Type B pancreatic cell (in vitro differentiated cells): ENCODE measurements at regions not wholly inside any gene's neighbourhood (a gene's known extent, or its start where the extent isn't known, plus 50 kb on each side); places are given as distances from the start of the nearest gene placed in this dataset.

Experiments used
- DNase-seq: peaks from one replicate; pipeline ENCODE4 v3.0.0; 2021; ENCODE audit warnings: mixed read lengths; ENCODE audit not compliant: unreplicated experiment; ENCODE audit errors: extremely low spot score
- H3K27ac Mint-ChIP-seq: 2 replicates; pipeline ENCODE4 v1.8.0; 2021; ENCODE audit warnings: mild to moderate bottlenecking, mixed read lengths
- H3K27me3 Mint-ChIP-seq: 2 replicates; pipeline ENCODE4 v1.8.0; 2021; ENCODE audit warnings: mixed read lengths
- H3K36me3 Mint-ChIP-seq: 2 replicates; pipeline ENCODE4 v1.8.0; 2021; ENCODE audit warnings: mixed read lengths
- H3K4me1 Mint-ChIP-seq: one replicate; pipeline ENCODE4 v1.8.0; 2021; ENCODE audit warnings: mixed read lengths; ENCODE audit not compliant: unreplicated experiment
- H3K4me3 Mint-ChIP-seq: 2 replicates; pipeline ENCODE4 v1.8.0; 2021; ENCODE audit warnings: mild to moderate bottlenecking, mixed read lengths
- H3K9me3 Mint-ChIP-seq: 2 replicates; pipeline ENCODE4 v1.8.0; 2021; ENCODE audit warnings: mixed read lengths
- TF ChIP-seq, protein P1 (sequence below): fragments of 200-600 bp; sonication (generic); conservative IDR thresholded peaks from 2 replicates; pipeline ENCODE4 v1.5.0; 2021; ENCODE audit warnings: antibody characterized with exemption, mild to moderate bottlenecking

DNA sequence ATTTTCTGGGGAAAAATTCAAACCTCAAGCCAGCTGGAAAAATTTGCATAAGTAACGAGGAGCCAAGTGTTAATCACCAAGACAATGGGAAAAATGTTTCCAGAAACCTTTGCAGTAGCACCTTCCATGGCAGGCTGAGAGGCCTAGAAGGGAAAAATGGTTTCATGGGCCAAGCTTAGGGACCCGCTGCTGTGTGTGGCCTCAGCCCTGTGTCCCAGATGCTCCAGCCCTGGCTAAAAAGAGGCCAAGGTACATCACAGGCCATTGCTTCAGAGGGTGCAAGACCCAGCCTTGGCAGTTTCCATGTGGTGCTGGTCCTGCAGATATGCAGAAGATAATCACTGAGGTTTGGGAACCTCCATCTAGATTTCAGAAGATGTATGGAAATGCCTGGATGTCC lies 98.3 kb upstream of the NWD2 start:
- TF ChIP-seq, protein P1, sequence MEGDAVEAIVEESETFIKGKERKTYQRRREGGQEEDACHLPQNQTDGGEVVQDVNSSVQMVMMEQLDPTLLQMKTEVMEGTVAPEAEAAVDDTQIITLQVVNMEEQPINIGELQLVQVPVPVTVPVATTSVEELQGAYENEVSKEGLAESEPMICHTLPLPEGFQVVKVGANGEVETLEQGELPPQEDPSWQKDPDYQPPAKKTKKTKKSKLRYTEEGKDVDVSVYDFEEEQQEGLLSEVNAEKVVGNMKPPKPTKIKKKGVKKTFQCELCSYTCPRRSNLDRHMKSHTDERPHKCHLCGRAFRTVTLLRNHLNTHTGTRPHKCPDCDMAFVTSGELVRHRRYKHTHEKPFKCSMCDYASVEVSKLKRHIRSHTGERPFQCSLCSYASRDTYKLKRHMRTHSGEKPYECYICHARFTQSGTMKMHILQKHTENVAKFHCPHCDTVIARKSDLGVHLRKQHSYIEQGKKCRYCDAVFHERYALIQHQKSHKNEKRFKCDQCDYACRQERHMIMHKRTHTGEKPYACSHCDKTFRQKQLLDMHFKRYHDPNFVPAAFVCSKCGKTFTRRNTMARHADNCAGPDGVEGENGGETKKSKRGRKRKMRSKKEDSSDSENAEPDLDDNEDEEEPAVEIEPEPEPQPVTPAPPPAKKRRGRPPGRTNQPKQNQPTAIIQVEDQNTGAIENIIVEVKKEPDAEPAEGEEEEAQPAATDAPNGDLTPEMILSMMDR, result no peak
- Mint-ChIP-seq H3K27me3 (no peaks in the 10 kb centered on the region), H3K27ac (no peak overlapping the region), H3K4me1 (no peaks in the 10 kb centered on the region), H3K36me3 (no peaks in the 10 kb centered on the region), H3K9me3 (peaks cover 8% of the 10 kb centered on the region), H3K4me3 (no peak overlapping the region)
- no peak for DNase-seq

DNA sequence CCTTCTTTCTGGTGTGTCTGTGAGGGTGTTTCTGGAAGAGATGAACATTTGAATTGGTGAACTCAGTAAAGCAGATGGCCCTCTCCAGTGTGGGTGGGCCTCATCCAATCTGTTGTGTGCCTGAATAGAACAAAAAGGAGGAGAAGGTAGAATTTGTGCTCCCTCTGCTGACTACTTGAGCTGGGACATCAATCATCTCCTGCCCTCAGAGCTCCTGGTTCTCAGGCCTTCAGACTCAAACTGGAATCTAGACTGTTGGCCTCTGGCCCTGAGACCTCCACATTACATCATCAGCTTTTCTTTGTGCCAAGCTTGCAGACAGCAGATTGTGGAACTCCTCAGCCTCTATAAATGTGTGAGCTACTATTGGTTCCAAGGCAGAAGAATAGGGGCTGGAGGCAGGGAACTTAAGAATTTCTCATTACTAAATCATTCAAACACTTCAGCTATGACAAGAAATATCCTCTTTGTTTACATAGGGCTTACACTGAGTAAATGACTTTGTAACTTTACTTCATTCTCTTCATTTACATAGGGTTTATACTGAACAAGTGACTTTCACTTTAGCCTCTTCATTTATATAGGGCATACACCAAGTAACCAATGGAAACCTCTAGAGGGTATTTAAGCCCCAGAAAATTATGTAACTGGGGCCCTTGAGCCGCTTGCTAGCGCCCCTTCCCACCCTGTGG lies 86.9 kb upstream of the NWD2 start:
- TF ChIP-seq, protein P1, result no peak
- H3K4me3 Mint-ChIP-seq, result no peak overlapping the region
- no peak for DNase-seq
- H3K27me3 Mint-ChIP-seq, result no peaks in the 10 kb centered on the region
- no peaks in the 10 kb centered on the region for H3K4me1 Mint-ChIP-seq
- H3K27ac Mint-ChIP-seq, result no peak overlapping the region
- H3K36me3 Mint-ChIP-seq, result no peaks in the 10 kb centered on the region
- no peaks in the 10 kb centered on the region for H3K9me3 Mint-ChIP-seq

DNA sequence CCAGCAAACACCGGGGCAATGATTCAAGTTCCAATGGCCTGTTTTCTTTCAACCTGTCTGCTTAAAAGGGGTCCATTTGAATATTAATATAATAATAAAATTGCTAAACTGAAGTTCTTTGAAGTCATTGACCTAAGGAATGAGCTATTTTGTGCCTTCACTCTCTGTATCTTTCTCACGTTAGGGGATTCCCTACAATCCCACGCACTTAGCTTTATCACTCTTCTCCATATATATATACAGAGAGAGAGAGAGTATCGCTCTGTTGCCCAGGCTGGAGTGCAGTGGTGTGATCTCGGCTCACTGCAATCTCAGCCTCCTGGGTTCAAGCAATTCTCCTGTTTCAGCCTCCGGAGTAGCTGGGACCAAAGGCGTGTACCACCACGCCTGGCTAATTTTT lies 83.9 kb upstream of the NWD2 start:
- Mint-ChIP-seq H3K36me3 (no peaks in the 10 kb centered on the region), H3K27ac (no peak overlapping the region)

DNA sequence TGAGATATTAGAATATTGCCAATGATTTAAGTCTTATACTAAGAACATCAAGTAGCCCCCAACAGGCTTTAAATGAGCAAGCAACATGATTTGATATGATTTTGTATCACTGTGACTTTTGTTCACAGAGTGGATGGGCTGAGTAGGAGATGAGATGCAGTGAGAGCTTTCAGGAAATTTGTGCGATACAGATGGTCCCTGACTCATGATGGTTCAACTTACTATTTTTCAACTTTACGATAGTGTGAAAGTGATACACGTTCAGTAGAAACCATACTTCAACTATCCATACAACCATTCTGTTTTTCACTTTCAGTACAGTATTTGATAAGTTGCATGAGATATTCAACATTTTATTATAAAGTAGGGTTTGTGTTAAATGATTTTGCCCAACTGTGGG lies 78.7 kb upstream of the NWD2 start:
- no peak overlapping the region for H3K27ac Mint-ChIP-seq
- no peaks in the 10 kb centered on the region for H3K36me3 Mint-ChIP-seq

More for the DNA sequence above, 83.9 kb upstream of the NWD2 start:
- Mint-ChIP-seq H3K4me1 (no peaks in the 10 kb centered on the region), H3K9me3 (no peaks in the 10 kb centered on the region), H3K4me3 (no peak overlapping the region), H3K27me3 (no peaks in the 10 kb centered on the region)
- TF ChIP-seq, protein P1, result no peak
- DNase-seq, result no peak

DNA sequence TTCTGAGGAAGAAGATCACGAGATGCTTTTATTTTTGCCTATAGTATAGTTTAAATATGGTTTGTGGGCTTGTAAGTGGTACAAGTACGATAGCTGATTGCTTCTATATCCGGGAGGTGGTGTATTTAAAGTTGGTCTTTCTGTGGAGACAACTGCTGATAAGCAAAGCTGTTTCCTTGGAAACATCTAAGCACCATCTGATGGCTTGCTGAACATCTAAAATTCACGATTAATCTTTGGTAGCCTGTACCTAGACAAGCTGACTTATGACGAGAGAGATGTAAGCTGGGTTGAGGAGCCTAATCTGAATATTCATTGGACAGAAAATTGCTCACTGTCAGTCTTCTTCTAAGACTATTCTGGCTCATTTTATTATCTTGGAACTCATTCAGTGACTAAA lies 74.6 kb upstream of the NWD2 start:
- Mint-ChIP-seq H3K27ac (no peak overlapping the region), H3K4me3 (no peak overlapping the region), H3K36me3 (no peaks in the 10 kb centered on the region), H3K27me3 (no peaks in the 10 kb centered on the region), H3K4me1 (no peaks in the 10 kb centered on the region), H3K9me3 (no peaks in the 10 kb centered on the region)
- TF ChIP-seq, protein P1, result no peak
- DNase-seq, result no peak

More for the DNA sequence above, 78.7 kb upstream of the NWD2 start:
- TF ChIP-seq, protein P1, result no peak
- Mint-ChIP-seq H3K27me3 (no peaks in the 10 kb centered on the region), H3K9me3 (no peaks in the 10 kb centered on the region), H3K4me3 (no peak overlapping the region), H3K4me1 (no peaks in the 10 kb centered on the region)
- DNase-seq, result no peak
